GM19397 (cell line): ENCODE measurements at regions not wholly inside any gene's neighbourhood (a gene's known extent, or its start where the extent isn't known, plus 50 kb on each side); places are given as distances from the start of the nearest gene placed in this dataset.

Experiments used
- ATAC-seq: cut with Tn5 transposase; IDR thresholded peaks from one replicate; pipeline ENCODE4 v1.9.1; 2021; ENCODE audit warnings: mild to moderate bottlenecking, moderate library complexity; ENCODE audit not compliant: unreplicated experiment

GRCh38 chr7:46652317-46652716 lies 731.2 kb upstream of the IGFBP3 start:
- ATAC-seq = no peak

GRCh38 chr7:46651561-46652088 lies 730.6 kb upstream of the IGFBP3 start:
- ATAC-seq = no peak

- ATAC-seq = no peak
These were observed 730.0 kb upstream of the IGFBP3 start for GRCh38 chr7:46651070-46651469.

- no peak for ATAC-seq
These were observed 728.8 kb upstream of the IGFBP3 start for GRCh38 chr7:46649876-46650275.

- no peak for ATAC-seq
These were observed 717.0 kb upstream of the IGFBP3 start for GRCh38 chr7:46637793-46638735.

- no peak for ATAC-seq
These were observed 715.0 kb upstream of the IGFBP3 start for GRCh38 chr7:46636022-46636421.

DNA sequence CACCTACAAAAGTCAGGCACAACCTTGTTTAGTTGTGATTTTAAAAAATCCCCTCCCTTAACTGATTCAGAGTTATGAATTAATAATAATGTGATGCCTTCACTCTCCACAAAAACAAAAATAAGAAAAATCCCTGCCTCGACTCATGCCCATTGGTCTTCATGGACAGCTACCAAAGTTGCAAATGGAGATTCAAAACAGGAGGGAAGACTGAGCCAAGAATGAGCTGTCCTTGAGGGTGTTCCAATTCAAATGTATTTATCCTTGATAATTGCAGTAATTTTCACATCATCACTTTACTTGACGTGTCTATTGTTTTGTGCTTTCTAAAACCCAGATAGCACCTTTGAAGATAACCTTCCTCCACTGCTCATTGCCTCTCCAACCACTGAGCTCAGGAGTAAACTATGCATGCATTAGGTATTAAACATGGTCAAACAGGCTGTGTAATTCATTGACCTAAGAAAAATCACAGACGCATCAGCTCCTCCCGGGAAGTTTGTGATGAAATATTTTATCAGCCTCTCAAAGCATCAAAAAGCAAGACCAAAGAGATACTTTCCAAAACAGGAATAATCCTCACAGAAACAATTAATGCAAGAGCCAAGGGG lies 712.7 kb upstream of the IGFBP3 start:
- ATAC-seq = no peak

GRCh38 chr7:46633200-46633599 lies 712.1 kb upstream of the IGFBP3 start:
- ATAC-seq = no peak

GRCh38 chr7:46630031-46630430 lies 709.0 kb upstream of the IGFBP3 start:
- no peak for ATAC-seq

DNA sequence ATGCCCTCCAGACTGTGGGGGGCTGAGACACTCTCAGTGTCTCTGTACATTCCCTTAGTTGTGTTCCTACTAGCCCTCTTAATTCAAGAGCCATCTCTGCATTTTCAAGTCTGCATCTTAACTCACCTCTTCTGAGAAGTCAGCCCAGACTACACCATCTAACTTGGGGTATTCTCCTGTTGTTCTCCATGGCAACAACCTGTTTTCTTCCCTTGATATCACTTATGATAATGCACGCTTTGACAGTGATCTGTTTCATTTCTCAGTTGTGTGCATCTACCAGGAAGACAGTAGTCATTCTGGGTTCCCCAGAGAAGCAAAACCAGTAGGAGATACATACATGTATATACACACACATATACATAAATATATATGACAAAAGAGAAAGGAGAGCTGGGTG lies 707.3 kb upstream of the IGFBP3 start:
- no peak for ATAC-seq

DNA sequence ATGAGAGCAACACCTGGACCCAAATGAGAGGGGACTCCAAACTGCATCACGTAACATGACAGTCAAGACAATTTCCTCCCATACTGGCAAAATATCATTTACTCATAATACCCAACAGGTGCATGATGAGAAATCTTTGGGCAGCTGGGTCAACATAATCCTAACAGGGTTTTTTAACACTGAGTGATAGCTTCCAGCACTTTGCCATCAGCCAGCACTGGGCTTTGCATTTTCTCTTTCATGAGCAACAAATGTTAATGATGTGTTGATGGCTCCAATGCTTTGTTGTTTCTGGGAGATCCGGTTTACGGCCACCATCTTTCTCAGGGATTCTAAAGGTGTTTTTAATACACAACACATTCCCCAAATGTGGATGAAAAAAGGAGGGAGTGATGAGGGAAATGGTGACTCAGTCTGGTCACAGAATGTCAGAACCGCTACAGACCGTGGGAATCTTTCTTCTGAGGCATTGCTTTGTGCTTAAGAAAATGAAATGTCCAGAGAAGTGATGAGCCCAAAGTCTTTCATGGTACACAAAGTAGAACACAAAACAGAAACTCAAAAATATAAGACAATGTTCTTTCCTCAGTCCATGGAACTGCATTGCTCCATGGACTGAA lies 705.7 kb upstream of the IGFBP3 start:
- no peak for ATAC-seq

- no peak for ATAC-seq
These were observed 705.2 kb upstream of the IGFBP3 start for GRCh38 chr7:46626261-46626660.

- no peak for ATAC-seq
These were observed 704.0 kb upstream of the IGFBP3 start for GRCh38 chr7:46625032-46625431.

GRCh38 chr7:46622251-46622650 lies 701.2 kb upstream of the IGFBP3 start:
- ATAC-seq = no peak

DNA sequence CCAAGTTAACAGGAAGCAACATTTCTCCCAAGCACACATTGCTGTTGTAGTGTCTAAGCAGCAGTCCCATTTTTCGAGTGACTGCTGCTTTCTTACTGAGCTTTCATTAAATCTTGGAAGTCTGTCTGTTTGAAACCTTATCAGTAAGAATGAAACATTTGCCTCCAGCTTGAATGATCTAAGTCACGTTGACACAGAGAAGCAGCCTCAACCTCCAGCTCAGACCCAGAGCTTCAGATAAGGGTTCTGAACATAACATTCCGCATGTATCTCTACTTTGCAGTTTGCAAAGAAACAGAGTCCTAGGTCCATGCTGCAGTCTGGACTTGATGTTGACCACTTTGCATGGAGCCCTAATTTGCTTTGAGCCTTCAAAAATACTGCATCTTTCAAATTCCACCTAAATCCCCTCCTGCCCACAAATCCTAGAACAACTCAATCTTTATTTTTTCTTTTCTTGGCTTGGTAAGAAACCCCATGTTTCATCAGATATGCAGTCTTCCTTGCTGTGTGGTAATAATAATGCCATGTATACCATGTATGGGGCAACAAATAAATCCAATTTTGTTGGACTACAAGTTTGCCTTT lies 698.7 kb upstream of the IGFBP3 start:
- no peak for ATAC-seq

DNA sequence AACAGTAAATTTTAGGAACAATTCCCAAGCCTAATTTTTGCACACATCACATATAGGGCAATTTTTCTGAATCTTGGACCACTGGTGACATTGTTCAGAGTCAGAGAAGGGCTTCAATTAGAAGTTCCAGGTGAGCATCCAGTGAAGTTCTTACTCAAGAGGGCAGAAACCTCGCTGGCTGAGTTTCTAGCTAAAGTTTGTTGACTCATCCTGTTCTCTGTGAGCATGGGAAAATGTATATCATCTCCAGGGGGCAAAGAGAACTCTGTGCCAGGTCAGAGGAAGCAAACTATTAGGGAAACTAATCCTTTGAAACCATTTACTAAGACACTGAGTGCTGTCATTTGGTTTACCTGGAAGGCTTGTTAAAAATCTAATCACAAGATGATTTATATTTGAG lies 695.6 kb upstream of the IGFBP3 start:
- no peak for ATAC-seq

DNA sequence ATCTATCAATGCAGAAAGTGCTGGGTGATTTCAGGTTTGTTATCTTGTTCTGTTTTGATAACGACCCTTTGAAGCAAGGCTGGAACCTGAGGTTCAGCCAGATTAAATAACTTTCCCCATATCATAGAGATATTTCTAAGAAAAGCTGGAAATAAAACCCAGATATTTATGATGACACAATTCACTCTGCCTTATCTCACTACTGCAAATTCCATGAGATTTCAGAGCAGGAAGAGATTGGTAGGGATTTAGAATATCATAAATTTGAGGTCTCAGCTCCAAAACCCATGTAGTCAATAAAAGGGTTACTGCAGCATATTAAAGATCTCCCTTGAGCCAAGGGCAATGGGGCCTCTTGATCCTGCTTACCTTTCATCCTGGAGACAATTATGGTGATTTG lies 692.5 kb upstream of the IGFBP3 start:
- ATAC-seq = no peak

DNA sequence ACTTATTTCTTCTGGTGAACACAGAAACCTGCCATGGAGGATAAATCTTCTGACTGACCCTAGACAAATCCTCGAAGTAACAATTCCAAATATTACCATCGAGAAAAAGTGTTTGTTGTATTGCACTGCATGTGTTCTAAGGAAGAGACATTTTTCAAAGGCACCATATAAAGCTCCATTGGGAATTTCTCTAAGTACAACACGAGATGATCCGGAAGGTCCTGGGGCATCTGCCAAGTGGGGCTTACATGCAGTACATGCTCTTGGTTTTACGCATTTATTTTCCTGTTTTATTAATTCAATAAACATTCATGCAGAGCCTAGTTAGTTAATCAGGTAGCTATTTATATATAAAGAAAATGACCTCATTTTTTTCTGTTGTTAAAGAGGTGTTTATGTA lies 692.0 kb upstream of the IGFBP3 start:
- no peak for ATAC-seq

GRCh38 chr7:46611508-46611907 lies 690.4 kb upstream of the IGFBP3 start:
- no peak for ATAC-seq

DNA sequence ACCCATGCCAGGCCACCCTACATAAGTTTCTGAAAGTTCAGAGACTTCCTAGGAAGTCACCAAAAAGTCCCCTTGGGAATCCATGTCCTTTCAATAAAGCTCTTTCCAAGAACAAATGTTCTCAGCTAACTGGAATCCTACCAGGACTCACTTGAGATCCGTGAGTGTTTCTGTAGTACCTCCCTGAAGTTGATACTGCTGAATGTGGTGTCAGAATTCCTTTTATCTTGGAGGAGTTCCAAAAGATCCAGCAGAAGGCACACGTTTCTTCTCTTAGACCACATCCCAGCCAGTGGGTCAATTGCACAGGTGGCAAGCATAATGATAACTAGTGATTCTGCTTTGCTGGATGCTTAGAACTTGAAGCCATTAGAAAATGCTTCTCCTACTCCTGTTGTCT lies 689.7 kb upstream of the IGFBP3 start:
- no peak for ATAC-seq

GRCh38 chr7:46607176-46607575 lies 686.1 kb upstream of the IGFBP3 start:
- no peak for ATAC-seq
